ENCODE measurements at regions not wholly inside any gene's neighbourhood (a gene's known extent, or its start where the extent isn't known, plus 50 kb on each side); places are given as distances from the start of the nearest gene placed in this dataset.

DNA sequence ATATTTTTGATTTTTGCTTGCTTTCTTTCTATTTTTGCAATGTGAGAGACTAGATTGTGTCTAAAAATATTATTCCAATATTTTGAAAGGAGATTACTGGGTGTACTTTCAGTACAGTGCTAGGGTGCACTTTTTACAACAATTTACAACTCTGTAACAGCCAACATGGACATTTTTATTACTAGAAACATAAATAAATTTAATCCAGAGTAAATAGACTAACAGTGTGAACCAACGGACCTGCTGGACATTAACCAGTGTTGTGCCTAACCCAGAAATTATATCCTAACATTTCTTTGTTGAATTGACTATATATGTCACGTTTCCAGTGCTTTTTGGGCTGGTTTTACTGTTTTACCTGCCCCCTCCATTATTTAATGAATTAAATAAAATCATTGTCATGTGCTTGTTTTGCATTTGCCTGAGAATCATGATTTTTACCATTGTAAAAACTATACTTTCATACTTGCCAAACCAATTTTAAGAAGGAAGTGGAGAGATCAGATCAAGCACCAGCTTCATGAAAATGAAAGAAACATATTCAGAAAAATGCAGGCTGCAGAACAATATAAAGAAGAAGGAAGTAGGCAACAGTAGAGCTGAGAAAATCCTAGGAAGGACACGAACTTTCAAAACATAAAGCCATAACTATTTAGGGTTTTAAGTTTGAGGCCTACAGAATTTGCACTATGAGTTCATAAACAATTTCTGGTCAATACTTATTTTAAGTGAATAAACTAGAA is 400.8 kb upstream of the PIK3R1 start:
- H3K36me3 ChIP-seq (ENCODE audit: control insufficient read depth in 1 of 2, insufficient read depth in 2 of 2, low read length in 2 of 2), result no peaks in the 10 kb centered on the region
- H3K4me1 ChIP-seq (ENCODE audit: control insufficient read depth in 1 of 2, insufficient read depth in 2 of 2, low read length in 2 of 2), result no peaks in the 10 kb centered on the region
- H3K27me3 ChIP-seq (ENCODE audit: insufficient read depth, low read length), result no peaks in the 10 kb centered on the region; the same call in 1 of the 2 replicates
- BruUV-seq (replicated peaks), result no TSS peak
- H2AFZ ChIP-seq (ENCODE audit: low read depth, low read length, poor library complexity, severe bottlenecking), result no peak overlapping the region
- H3K27ac ChIP-seq (ENCODE audit: low read depth, low read length), result no peak overlapping the region
- intact Hi-C loops (cut with micrococcal nuclease), result no loop called here
- TF ChIP-seq, protein P1, sequence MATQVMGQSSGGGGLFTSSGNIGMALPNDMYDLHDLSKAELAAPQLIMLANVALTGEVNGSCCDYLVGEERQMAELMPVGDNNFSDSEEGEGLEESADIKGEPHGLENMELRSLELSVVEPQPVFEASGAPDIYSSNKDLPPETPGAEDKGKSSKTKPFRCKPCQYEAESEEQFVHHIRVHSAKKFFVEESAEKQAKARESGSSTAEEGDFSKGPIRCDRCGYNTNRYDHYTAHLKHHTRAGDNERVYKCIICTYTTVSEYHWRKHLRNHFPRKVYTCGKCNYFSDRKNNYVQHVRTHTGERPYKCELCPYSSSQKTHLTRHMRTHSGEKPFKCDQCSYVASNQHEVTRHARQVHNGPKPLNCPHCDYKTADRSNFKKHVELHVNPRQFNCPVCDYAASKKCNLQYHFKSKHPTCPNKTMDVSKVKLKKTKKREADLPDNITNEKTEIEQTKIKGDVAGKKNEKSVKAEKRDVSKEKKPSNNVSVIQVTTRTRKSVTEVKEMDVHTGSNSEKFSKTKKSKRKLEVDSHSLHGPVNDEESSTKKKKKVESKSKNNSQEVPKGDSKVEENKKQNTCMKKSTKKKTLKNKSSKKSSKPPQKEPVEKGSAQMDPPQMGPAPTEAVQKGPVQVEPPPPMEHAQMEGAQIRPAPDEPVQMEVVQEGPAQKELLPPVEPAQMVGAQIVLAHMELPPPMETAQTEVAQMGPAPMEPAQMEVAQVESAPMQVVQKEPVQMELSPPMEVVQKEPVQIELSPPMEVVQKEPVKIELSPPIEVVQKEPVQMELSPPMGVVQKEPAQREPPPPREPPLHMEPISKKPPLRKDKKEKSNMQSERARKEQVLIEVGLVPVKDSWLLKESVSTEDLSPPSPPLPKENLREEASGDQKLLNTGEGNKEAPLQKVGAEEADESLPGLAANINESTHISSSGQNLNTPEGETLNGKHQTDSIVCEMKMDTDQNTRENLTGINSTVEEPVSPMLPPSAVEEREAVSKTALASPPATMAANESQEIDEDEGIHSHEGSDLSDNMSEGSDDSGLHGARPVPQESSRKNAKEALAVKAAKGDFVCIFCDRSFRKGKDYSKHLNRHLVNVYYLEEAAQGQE (IDR thresholded peaks at IDR 0.05; ENCODE audit: low read depth), result no peak
- no peak for TF ChIP-seq RAD21 (IDR thresholded peaks at IDR 0.05; ENCODE audit: low read depth)
- no peak for TF ChIP-seq ELF1 (IDR thresholded peaks at IDR 0.05; ENCODE audit: borderline replicate concordance, low read depth)
- TF ChIP-seq YY1 (IDR thresholded peaks at IDR 0.05; ENCODE audit: extremely low read depth, insufficient replicate concordance, low read depth, low read length), result no peak
- no peak for TF ChIP-seq SIN3A (IDR thresholded peaks at IDR 0.05; ENCODE audit: low read depth)
- TF ChIP-seq EZH2phosphoT487 (IDR thresholded peaks at IDR 0.05; ENCODE audit: borderline replicate concordance), result no peak
- no peak for TF ChIP-seq ZNF274 (IDR thresholded peaks at IDR 0.05; ENCODE audit: low read depth, low read length)
- no peak for TF ChIP-seq SP1 (IDR thresholded peaks at IDR 0.05; ENCODE audit: low read depth)
- ChIA-PET POLR2A (no interaction called here), CTCF (no interaction called here), RAD21 (ENCODE audit: low non-redundant PET in 1 of 2, low total read pairs in 2 of 2, uncharacterized antibody in 2 of 2, unreplicated experiment in 2 of 2) (no interaction called here)
- ATAC-seq (no peak), DNase-seq (ENCODE audit: low read depth, low spot score) (no peak)
- H3K9me2 ChIP-seq (ENCODE audit: insufficient read depth), result no peaks in the 10 kb centered on the region
- no peaks in the 10 kb centered on the region for H4K20me1 ChIP-seq (ENCODE audit: insufficient read depth)
- no peaks in the 10 kb centered on the region for H3K9me3 ChIP-seq (ENCODE audit: control insufficient read depth in 1 of 2, insufficient read depth in 1 of 2, low read depth in 1 of 2, low read length in 2 of 2)
- H3K4me2 ChIP-seq (ENCODE audit: low read length), result no peak overlapping the region
- no peak overlapping the region for H3K9ac ChIP-seq (ENCODE audit: low read length)
- no peaks in the 10 kb centered on the region for H3K79me2 ChIP-seq (ENCODE audit: insufficient read depth, low read length)
- no peak overlapping the region for H3K4me3 ChIP-seq (replicated peaks in 1 of 2; ENCODE audit: low read depth in 1 of 2, low read length in 2 of 2)
